Neural cell (in vitro differentiated cells): ENCODE measurements at regions not wholly inside any gene's neighbourhood (a gene's known extent, or its start where the extent isn't known, plus 50 kb on each side); places are given as distances from the start of the nearest gene placed in this dataset.

Experiments used
- H2AFZ ChIP-seq: fragments of 200-600, 300-800 bp; sonication (generic), shearing (Covaris generic); 2 replicates; pipeline ENCODE4 v1.6.0; 2014; ENCODE audit warnings: low read depth, mild to moderate bottlenecking, antibody characterized with exemption, low read length, moderate library complexity
- H3F3A ChIP-seq: fragments of 200-600 bp; shearing (Covaris generic); 2 replicates; pipeline ENCODE4 v1.6.1; 2016; ENCODE audit warnings: mild to moderate bottlenecking, moderate library complexity, mixed read lengths, antibody characterized with exemption, low read length; ENCODE audit not compliant: insufficient read depth, poor library complexity, severe bottlenecking
- H3K27ac ChIP-seq: fragments of 200-600, 300-800 bp; sonication (generic), shearing (Covaris generic); 2 replicates; pipeline ENCODE4 v1.5.1; 2014; ENCODE audit warnings: mild to moderate bottlenecking, low read length, moderate library complexity
- H3K27me3 ChIP-seq: fragments of 300-800, 200-600 bp; sonication (generic), shearing (Covaris generic); 2 replicates; pipeline ENCODE4 v1.6.0; 2014; ENCODE audit warnings: mild to moderate bottlenecking, low read depth, low read length, moderate library complexity; ENCODE audit not compliant: insufficient read depth
- H3K36me3 ChIP-seq: fragments of 300-800, 200-600 bp; sonication (generic), shearing (Covaris generic); 2 replicates; pipeline ENCODE4 v1.5.1; 2014; ENCODE audit warnings: mild to moderate bottlenecking, antibody characterized with exemption, low read length, moderate library complexity; ENCODE audit not compliant: insufficient read depth
- H3K4me2 ChIP-seq: fragments of 300-800, 200-600 bp; sonication (generic), shearing (Covaris generic); 2 replicates; pipeline ENCODE4 v1.6.0; 2014; ENCODE audit warnings: mild to moderate bottlenecking, low read length
- H3K4me3 ChIP-seq: fragments of 300-800, 200-600 bp; sonication (generic), shearing (Covaris generic); 2 replicates; pipeline ENCODE4 v1.5.1; 2014; ENCODE audit warnings: mild to moderate bottlenecking, low read length, moderate library complexity
- H3K79me2 ChIP-seq: fragments of 200-600 bp; shearing (Covaris generic); replicated peaks from 2 replicates; pipeline ENCODE4 v1.6.0; 2014; ENCODE audit warnings: mild to moderate bottlenecking, low read length, moderate library complexity; ENCODE audit not compliant: insufficient read depth
- H3K9ac ChIP-seq: fragments of 300-800, 200-600 bp; sonication (generic), shearing (Covaris generic); 2 replicates; pipeline ENCODE4 v1.6.1; 2016; ENCODE audit warnings: mild to moderate bottlenecking, low read length, mixed read lengths
- H3K9me2 ChIP-seq: fragments of 200-600 bp; shearing (Covaris generic); 2 replicates; pipeline ENCODE4 v1.6.1; 2016; ENCODE audit warnings: mild to moderate bottlenecking, low read length, mixed read lengths; ENCODE audit not compliant: insufficient read depth
- H3K9me3 ChIP-seq: fragments of 200-600, 300-800 bp; sonication (generic), shearing (Covaris generic); 2 replicates; pipeline ENCODE4 v1.6.1; 2016; ENCODE audit warnings: mild to moderate bottlenecking, mixed run types, low read length, moderate library complexity, mixed read lengths
- H4K20me1 ChIP-seq: fragments of 200-600 bp; shearing (Covaris generic); 2 replicates; pipeline ENCODE4 v1.6.1; 2016; ENCODE audit warnings: mild to moderate bottlenecking, mixed run types; ENCODE audit not compliant: insufficient read depth
- EP300 ChIP-seq: fragments of 450-650 bp; conservative IDR thresholded peaks from 2 replicates; pipeline ENCODE4 v1.6.1; 2014; ENCODE audit warnings: antibody characterized with exemption, mild to moderate bottlenecking, moderate library complexity; ENCODE audit not compliant: poor library complexity, severe bottlenecking
- EZH2 ChIP-seq: fragments of 200-600, 300-800 bp; shearing (Covaris generic), sonication (generic); IDR thresholded peaks from 2 replicates; pipeline ENCODE4 v1.6.1; 2014; ENCODE audit warnings: antibody characterized with exemption, low read length, borderline replicate concordance, mild to moderate bottlenecking; ENCODE audit not compliant: insufficient read depth, poor library complexity, severe bottlenecking
- MXI1 ChIP-seq: fragments of 450-650 bp; conservative IDR thresholded peaks from 2 replicates; pipeline ENCODE4 v1.6.1; 2014; ENCODE audit warnings: antibody characterized with exemption, mild to moderate bottlenecking; ENCODE audit not compliant: poor library complexity, severe bottlenecking
- POLR2AphosphoS5 ChIP-seq: IDR thresholded peaks from 2 replicates; pipeline ENCODE4 v1.6.1; 2012
- RAD21 ChIP-seq: fragments of 450-650 bp; conservative IDR thresholded peaks from 2 replicates; pipeline ENCODE4 v1.6.1; 2014; ENCODE audit warnings: antibody characterized with exemption, mild to moderate bottlenecking, moderate library complexity
- SMC3 ChIP-seq: fragments of 450-650 bp; conservative IDR thresholded peaks from 2 replicates; pipeline ENCODE4 v1.6.1; 2014; ENCODE audit warnings: antibody characterized with exemption, mild to moderate bottlenecking, moderate library complexity; ENCODE audit not compliant: poor library complexity
- TAF1 ChIP-seq: IDR thresholded peaks from 2 replicates; pipeline ENCODE4 v1.6.1; 2012; ENCODE audit warnings: low read depth
- TF ChIP-seq, protein P1 (sequence below): IDR thresholded peaks from 2 replicates; pipeline ENCODE4 v1.6.1; 2012; ENCODE audit warnings: borderline replicate concordance
- TF ChIP-seq, protein P2 (sequence below): fragments of 450-650 bp; IDR thresholded peaks from 2 replicates; pipeline ENCODE4 v1.5.1; 2014; ENCODE audit warnings: antibody characterized with exemption, mild to moderate bottlenecking, moderate library complexity; ENCODE audit not compliant: poor library complexity, severe bottlenecking

DNA sequence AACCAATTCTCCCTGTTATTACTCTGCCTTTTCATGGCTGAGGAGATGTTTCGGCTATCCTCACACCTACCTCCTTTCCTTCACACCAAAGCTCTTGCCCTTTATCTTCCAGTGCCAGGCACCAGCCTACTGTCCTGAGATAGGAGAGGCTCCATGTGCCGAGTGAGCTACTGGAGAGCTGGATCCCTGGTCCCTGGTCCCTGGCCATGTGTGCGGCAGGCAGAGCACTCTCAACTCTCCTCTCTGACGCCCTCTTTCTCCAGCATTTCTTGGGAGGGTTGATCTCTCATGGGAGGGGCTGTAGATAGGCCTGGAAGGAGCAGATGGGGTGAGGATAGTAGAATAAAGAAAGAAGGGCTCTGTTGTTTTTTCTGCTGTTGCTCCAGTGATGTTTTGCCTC, 277.1 kb upstream of the UMPS start:
- no peak for TF ChIP-seq POLR2AphosphoS5
- TF ChIP-seq MXI1: no peak
- no peak for TF ChIP-seq SMC3
- TF ChIP-seq, protein P1, sequence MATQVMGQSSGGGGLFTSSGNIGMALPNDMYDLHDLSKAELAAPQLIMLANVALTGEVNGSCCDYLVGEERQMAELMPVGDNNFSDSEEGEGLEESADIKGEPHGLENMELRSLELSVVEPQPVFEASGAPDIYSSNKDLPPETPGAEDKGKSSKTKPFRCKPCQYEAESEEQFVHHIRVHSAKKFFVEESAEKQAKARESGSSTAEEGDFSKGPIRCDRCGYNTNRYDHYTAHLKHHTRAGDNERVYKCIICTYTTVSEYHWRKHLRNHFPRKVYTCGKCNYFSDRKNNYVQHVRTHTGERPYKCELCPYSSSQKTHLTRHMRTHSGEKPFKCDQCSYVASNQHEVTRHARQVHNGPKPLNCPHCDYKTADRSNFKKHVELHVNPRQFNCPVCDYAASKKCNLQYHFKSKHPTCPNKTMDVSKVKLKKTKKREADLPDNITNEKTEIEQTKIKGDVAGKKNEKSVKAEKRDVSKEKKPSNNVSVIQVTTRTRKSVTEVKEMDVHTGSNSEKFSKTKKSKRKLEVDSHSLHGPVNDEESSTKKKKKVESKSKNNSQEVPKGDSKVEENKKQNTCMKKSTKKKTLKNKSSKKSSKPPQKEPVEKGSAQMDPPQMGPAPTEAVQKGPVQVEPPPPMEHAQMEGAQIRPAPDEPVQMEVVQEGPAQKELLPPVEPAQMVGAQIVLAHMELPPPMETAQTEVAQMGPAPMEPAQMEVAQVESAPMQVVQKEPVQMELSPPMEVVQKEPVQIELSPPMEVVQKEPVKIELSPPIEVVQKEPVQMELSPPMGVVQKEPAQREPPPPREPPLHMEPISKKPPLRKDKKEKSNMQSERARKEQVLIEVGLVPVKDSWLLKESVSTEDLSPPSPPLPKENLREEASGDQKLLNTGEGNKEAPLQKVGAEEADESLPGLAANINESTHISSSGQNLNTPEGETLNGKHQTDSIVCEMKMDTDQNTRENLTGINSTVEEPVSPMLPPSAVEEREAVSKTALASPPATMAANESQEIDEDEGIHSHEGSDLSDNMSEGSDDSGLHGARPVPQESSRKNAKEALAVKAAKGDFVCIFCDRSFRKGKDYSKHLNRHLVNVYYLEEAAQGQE: no peak
- no peak for TF ChIP-seq TAF1
- TF ChIP-seq RAD21: no peak
- TF ChIP-seq, protein P2, sequence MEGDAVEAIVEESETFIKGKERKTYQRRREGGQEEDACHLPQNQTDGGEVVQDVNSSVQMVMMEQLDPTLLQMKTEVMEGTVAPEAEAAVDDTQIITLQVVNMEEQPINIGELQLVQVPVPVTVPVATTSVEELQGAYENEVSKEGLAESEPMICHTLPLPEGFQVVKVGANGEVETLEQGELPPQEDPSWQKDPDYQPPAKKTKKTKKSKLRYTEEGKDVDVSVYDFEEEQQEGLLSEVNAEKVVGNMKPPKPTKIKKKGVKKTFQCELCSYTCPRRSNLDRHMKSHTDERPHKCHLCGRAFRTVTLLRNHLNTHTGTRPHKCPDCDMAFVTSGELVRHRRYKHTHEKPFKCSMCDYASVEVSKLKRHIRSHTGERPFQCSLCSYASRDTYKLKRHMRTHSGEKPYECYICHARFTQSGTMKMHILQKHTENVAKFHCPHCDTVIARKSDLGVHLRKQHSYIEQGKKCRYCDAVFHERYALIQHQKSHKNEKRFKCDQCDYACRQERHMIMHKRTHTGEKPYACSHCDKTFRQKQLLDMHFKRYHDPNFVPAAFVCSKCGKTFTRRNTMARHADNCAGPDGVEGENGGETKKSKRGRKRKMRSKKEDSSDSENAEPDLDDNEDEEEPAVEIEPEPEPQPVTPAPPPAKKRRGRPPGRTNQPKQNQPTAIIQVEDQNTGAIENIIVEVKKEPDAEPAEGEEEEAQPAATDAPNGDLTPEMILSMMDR: no peak
- TF ChIP-seq EZH2: no peak
- TF ChIP-seq EP300: no peak
- Histone ChIP-seq H3K4me2 (no peak overlapping the region), H3K27ac (no peak overlapping the region), H3K36me3 (peaks cover 16% of the 10 kb centered on the region), H2AFZ (no peak overlapping the region), H3K79me2 (no peaks in the 10 kb centered on the region), H3K9me2 (no peaks in the 10 kb centered on the region), H3F3A (no peaks in the 10 kb centered on the region), H3K27me3 (no peaks in the 10 kb centered on the region), H3K9ac (no peak overlapping the region), H3K4me3 (no peak overlapping the region), H4K20me1 (no peaks in the 10 kb centered on the region), H3K9me3 (no peaks in the 10 kb centered on the region)

DNA sequence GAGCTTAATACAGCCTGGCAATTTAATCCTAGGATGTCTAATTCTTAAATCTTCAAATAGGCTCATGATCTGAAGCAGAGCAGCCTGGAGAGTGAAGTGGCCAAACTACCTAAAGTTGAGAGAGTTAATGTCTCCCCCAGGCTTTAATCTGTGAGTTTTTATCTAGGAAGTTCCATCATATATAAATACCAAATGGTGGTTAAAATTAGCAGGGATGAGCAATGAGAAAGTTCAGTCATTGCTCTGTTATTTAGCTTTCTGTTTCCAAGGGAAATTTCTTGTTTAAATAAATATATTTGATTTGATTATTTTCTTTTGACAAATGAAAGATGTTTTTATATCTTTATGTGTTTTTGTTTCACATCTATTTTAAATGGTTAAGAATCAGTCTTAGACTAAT, 274.4 kb upstream of the UMPS start:
- Histone ChIP-seq H3K4me3 (no peak overlapping the region), H3K4me2 (no peak overlapping the region), H3K27me3 (no peaks in the 10 kb centered on the region), H3K36me3 (peaks cover 5% of the 10 kb centered on the region), H4K20me1 (no peaks in the 10 kb centered on the region), H2AFZ (no peak overlapping the region), H3K9me3 (no peaks in the 10 kb centered on the region), H3K27ac (no peak overlapping the region), H3F3A (no peaks in the 10 kb centered on the region), H3K79me2 (no peaks in the 10 kb centered on the region), H3K9ac (no peak overlapping the region), H3K9me2 (no peaks in the 10 kb centered on the region)
- TF ChIP-seq, protein P2: no peak
- TF ChIP-seq TAF1 (no peak), RAD21 (no peak), SMC3 (no peak), MXI1 (no peak), EZH2 (no peak)
